ENCODE measurements at regions not wholly inside any gene's neighbourhood (a gene's known extent, or its start where the extent isn't known, plus 50 kb on each side); places are given as distances from the start of the nearest gene placed in this dataset.

DNA sequence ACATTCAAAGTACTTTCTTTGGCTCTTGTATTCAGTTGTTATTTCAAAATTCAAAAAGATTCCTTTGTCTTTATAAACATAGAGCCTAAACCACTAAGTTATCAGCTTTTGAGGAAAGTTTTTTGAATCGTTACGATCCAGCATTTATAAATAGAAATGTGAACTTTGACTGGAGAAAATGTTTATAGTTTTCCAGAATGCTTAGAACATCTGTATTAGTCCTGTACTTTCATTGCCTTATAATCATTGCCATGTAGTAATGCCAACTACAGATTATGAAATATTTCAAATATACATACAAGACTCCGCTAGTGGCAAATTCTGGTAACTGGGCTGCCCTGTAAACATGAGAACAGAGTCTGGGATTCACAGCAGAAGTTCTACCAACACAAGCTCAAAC lies 191.3 kb upstream of the PRKCQ start:
- TF ChIP-seq EZH2 (IDR thresholded peaks at IDR 0.05; ENCODE audit: borderline replicate concordance, low read length): no peak
- TF ChIP-seq, protein P1, sequence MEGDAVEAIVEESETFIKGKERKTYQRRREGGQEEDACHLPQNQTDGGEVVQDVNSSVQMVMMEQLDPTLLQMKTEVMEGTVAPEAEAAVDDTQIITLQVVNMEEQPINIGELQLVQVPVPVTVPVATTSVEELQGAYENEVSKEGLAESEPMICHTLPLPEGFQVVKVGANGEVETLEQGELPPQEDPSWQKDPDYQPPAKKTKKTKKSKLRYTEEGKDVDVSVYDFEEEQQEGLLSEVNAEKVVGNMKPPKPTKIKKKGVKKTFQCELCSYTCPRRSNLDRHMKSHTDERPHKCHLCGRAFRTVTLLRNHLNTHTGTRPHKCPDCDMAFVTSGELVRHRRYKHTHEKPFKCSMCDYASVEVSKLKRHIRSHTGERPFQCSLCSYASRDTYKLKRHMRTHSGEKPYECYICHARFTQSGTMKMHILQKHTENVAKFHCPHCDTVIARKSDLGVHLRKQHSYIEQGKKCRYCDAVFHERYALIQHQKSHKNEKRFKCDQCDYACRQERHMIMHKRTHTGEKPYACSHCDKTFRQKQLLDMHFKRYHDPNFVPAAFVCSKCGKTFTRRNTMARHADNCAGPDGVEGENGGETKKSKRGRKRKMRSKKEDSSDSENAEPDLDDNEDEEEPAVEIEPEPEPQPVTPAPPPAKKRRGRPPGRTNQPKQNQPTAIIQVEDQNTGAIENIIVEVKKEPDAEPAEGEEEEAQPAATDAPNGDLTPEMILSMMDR (IDR thresholded peaks at IDR 0.05; ENCODE audit: low read length): no peak
- H3K79me2 ChIP-seq (ENCODE audit: insufficient read depth, low read length): no peaks in the 10 kb centered on the region
- no peak overlapping the region for H3K4me2 ChIP-seq (ENCODE audit: low read length)
- no peak overlapping the region for H3K27ac ChIP-seq (ENCODE audit: low read depth, low read length, poor library complexity, severe bottlenecking)
- H3K27me3 ChIP-seq (ENCODE audit: insufficient read depth, low read length): no peaks in the 10 kb centered on the region
- no peaks in the 10 kb centered on the region for H3K36me3 ChIP-seq (ENCODE audit: insufficient read depth, low read length)
- H3F3A ChIP-seq (ENCODE audit: insufficient read depth, low read length): no peaks in the 10 kb centered on the region
- no peak overlapping the region for H2AFZ ChIP-seq (ENCODE audit: low read length)
- H4K20me1 ChIP-seq (ENCODE audit: insufficient read depth, low read length): no peaks in the 10 kb centered on the region
- H3K4me3 ChIP-seq (ENCODE audit: low read depth, low read length, poor library complexity, severe bottlenecking): no peak overlapping the region
- H3K9me3 ChIP-seq (ENCODE audit: low read length): no peaks in the 10 kb centered on the region
- no peaks in the 10 kb centered on the region for H3K4me1 ChIP-seq (ENCODE audit: insufficient read depth, low read length, severe bottlenecking)
- H3K9ac ChIP-seq (ENCODE audit: low read length): no peak overlapping the region
- H3K9me2 ChIP-seq (ENCODE audit: low read depth, low read length): no peaks in the 10 kb centered on the region

DNA sequence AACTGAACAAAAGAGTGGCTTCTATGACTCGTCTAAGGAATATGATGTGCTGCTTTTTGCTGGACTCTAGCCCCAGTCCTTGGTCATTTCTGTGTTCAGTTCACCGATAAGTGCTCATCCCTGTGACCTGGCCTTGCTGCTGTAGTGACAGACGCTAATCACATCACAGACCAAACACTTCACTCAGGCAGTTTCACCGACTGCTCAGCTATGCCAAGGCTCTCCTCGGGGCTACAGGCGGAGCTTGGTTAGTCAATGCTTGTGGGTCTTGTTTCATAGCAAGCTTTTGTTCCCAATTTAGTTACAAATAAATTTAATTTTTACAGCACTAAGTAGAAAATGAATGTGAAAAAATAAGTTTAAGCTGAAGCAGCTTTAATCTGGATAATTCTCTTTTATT lies 190.8 kb upstream of the PRKCQ start:
- no peaks in the 10 kb centered on the region for H4K20me1 ChIP-seq (ENCODE audit: insufficient read depth, low read length)
- H3K9me2 ChIP-seq (ENCODE audit: low read depth, low read length): no peaks in the 10 kb centered on the region
- H3K4me1 ChIP-seq (ENCODE audit: insufficient read depth, low read length, severe bottlenecking): no peaks in the 10 kb centered on the region
- no peak overlapping the region for H3K4me2 ChIP-seq (ENCODE audit: low read length)
- no peak overlapping the region for H3K4me3 ChIP-seq (ENCODE audit: low read depth, low read length, poor library complexity, severe bottlenecking)
- H3K27ac ChIP-seq (ENCODE audit: low read depth, low read length, poor library complexity, severe bottlenecking): no peak overlapping the region
- no peaks in the 10 kb centered on the region for H3K79me2 ChIP-seq (ENCODE audit: insufficient read depth, low read length)
- no peaks in the 10 kb centered on the region for H3K27me3 ChIP-seq (ENCODE audit: insufficient read depth, low read length)
- no peak overlapping the region for H3K9ac ChIP-seq (ENCODE audit: low read length)
- H3K9me3 ChIP-seq (ENCODE audit: low read length): no peaks in the 10 kb centered on the region
- no peak overlapping the region for H2AFZ ChIP-seq (ENCODE audit: low read length)
- H3F3A ChIP-seq (ENCODE audit: insufficient read depth, low read length): no peaks in the 10 kb centered on the region
- TF ChIP-seq, protein P1 (IDR thresholded peaks at IDR 0.05; ENCODE audit: low read length): no peak
- no peak for TF ChIP-seq EZH2 (IDR thresholded peaks at IDR 0.05; ENCODE audit: borderline replicate concordance, low read length)
- no peaks in the 10 kb centered on the region for H3K36me3 ChIP-seq (ENCODE audit: insufficient read depth, low read length)

DNA sequence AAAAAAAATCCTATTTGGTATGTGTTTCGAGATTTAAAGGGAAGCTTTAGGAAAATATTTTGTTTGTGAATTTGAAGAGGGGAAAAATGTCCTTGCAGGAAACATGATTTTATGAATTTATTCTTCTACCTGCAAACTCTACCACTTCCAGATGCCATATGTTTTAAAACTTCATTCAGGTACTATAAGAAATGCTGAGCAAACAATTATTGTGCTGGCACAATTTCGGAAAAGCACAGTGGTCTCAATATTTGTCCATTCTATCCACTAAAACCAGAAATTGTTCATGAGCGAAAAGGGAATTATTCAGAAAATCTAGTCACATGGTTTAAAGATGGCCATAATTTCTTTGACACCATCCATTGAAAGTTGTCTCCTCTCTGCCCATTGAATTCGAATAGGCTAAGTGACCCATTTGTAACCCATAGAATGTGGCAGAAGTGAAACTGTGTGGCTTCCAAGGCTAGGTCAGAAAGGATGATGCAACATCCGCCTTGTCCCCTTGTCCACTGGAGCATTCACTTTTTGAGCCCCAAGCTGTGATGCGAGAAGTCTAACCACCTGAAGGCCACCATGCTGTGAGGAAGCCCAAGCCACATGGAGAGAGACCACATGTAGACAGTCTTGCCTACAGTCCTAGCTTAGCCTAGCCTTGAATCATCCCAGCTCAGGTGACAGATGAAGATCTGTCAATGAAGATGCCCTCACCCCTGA lies 189.8 kb upstream of the PRKCQ start:
- H3K9me2 ChIP-seq (ENCODE audit: low read depth, low read length): no peaks in the 10 kb centered on the region
- no peaks in the 10 kb centered on the region for H3K9me3 ChIP-seq (ENCODE audit: low read length)
- H2AFZ ChIP-seq (ENCODE audit: low read length): no peak overlapping the region
- no peak overlapping the region for H3K4me2 ChIP-seq (ENCODE audit: low read length)
- no peak overlapping the region for H3K9ac ChIP-seq (ENCODE audit: low read length)
- no peaks in the 10 kb centered on the region for H3K36me3 ChIP-seq (ENCODE audit: insufficient read depth, low read length)
- no peaks in the 10 kb centered on the region for H3K79me2 ChIP-seq (ENCODE audit: insufficient read depth, low read length)
- no peak for TF ChIP-seq EZH2 (IDR thresholded peaks at IDR 0.05; ENCODE audit: borderline replicate concordance, low read length)
- TF ChIP-seq, protein P1 (IDR thresholded peaks at IDR 0.05; ENCODE audit: low read length): no peak
- no peaks in the 10 kb centered on the region for H3F3A ChIP-seq (ENCODE audit: insufficient read depth, low read length)
- H3K4me3 ChIP-seq (ENCODE audit: low read depth, low read length, poor library complexity, severe bottlenecking): no peak overlapping the region
- no peaks in the 10 kb centered on the region for H3K4me1 ChIP-seq (ENCODE audit: insufficient read depth, low read length, severe bottlenecking)
- no peaks in the 10 kb centered on the region for H3K27me3 ChIP-seq (ENCODE audit: insufficient read depth, low read length)
- no peak overlapping the region for H3K27ac ChIP-seq (ENCODE audit: low read depth, low read length, poor library complexity, severe bottlenecking)
- no peaks in the 10 kb centered on the region for H4K20me1 ChIP-seq (ENCODE audit: insufficient read depth, low read length)
